ENCODE measurements at regions not wholly inside any gene's neighbourhood (a gene's known extent, or its start where the extent isn't known, plus 50 kb on each side); places are given as distances from the start of the nearest gene placed in this dataset.

GRCh38 chr18:4843771-4844170 is 353.3 kb downstream of the AKAIN1 start (continued):
- TF ChIP-seq, protein P1, sequence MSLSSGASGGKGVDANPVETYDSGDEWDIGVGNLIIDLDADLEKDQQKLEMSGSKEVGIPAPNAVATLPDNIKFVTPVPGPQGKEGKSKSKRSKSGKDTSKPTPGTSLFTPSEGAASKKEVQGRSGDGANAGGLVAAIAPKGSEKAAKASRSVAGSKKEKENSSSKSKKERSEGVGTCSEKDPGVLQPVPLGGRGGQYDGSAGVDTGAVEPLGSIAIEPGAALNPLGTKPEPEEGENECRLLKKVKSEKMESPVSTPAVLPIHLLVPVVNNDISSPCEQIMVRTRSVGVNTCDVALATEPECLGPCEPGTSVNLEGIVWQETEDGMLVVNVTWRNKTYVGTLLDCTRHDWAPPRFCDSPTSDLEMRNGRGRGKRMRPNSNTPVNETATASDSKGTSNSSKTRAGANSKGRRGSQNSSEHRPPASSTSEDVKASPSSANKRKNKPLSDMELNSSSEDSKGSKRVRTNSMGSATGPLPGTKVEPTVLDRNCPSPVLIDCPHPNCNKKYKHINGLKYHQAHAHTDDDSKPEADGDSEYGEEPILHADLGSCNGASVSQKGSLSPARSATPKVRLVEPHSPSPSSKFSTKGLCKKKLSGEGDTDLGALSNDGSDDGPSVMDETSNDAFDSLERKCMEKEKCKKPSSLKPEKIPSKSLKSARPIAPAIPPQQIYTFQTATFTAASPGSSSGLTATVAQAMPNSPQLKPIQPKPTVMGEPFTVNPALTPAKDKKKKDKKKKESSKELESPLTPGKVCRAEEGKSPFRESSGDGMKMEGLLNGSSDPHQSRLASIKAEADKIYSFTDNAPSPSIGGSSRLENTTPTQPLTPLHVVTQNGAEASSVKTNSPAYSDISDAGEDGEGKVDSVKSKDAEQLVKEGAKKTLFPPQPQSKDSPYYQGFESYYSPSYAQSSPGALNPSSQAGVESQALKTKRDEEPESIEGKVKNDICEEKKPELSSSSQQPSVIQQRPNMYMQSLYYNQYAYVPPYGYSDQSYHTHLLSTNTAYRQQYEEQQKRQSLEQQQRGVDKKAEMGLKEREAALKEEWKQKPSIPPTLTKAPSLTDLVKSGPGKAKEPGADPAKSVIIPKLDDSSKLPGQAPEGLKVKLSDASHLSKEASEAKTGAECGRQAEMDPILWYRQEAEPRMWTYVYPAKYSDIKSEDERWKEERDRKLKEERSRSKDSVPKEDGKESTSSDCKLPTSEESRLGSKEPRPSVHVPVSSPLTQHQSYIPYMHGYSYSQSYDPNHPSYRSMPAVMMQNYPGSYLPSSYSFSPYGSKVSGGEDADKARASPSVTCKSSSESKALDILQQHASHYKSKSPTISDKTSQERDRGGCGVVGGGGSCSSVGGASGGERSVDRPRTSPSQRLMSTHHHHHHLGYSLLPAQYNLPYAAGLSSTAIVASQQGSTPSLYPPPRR (CRISPR knock-in tag; IDR thresholded peaks at IDR 0.05; ENCODE audit: borderline replicate concordance): no peak
- TF ChIP-seq ZNF830 (CRISPR knock-in tag; IDR thresholded peaks at IDR 0.05): no peak
- TF ChIP-seq ARNT (IDR thresholded peaks at IDR 0.05): no peak
- no peak for TF ChIP-seq RB1 (IDR thresholded peaks at IDR 0.05; ENCODE audit: low read depth)
- no peak for TF ChIP-seq XRCC5 (IDR thresholded peaks at IDR 0.05; ENCODE audit: low read depth, low read length)
- TF ChIP-seq GABPB1 (CRISPR knock-in tag; IDR thresholded peaks at IDR 0.05): no peak
- TF ChIP-seq KHSRP (IDR thresholded peaks at IDR 0.05): no peak
- TF ChIP-seq, protein P2, sequence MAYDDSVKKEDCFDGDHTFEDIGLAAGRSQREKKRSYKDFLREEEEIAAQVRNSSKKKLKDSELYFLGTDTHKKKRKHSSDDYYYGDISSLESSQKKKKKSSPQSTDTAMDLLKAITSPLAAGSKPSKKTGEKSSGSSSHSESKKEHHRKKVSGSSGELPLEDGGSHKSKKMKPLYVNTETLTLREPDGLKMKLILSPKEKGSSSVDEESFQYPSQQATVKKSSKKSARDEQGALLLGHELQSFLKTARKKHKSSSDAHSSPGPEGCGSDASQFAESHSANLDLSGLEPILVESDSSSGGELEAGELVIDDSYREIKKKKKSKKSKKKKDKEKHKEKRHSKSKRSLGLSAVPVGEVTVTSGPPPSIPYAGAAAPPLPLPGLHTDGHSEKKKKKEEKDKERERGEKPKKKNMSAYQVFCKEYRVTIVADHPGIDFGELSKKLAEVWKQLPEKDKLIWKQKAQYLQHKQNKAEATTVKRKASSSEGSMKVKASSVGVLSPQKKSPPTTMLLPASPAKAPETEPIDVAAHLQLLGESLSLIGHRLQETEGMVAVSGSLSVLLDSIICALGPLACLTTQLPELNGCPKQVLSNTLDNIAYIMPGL (CRISPR knock-in tag; IDR thresholded peaks at IDR 0.05): no peak
